ENCODE measurements at regions not wholly inside any gene's neighbourhood (a gene's known extent, or its start where the extent isn't known, plus 50 kb on each side); places are given as distances from the start of the nearest gene placed in this dataset.

GRCh38 chr6:41475164-41475563 lies 71.0 kb upstream of the FOXP4 start:
- TF ChIP-seq POLR2AphosphoS5 (IDR thresholded peaks at IDR 0.05) (no peak), POLR2A (IDR thresholded peaks at IDR 0.05) (no peak)

All from upper lobe of left lung (tissue), 4 donors.